ENCODE measurements at regions not wholly inside any gene's neighbourhood (a gene's known extent, or its start where the extent isn't known, plus 50 kb on each side); places are given as distances from the start of the nearest gene placed in this dataset.

- TF ChIP-seq ZFX (IDR thresholded peaks at IDR 0.05) (no peak), CTCF (conservative IDR thresholded peaks at IDR 0.05) (no peak)
- no peak overlapping the region for H3K27ac ChIP-seq
Measured at GRCh38 chr3:177665122-177665808, 468.0 kb upstream of the TBL1XR1 start.

DNA sequence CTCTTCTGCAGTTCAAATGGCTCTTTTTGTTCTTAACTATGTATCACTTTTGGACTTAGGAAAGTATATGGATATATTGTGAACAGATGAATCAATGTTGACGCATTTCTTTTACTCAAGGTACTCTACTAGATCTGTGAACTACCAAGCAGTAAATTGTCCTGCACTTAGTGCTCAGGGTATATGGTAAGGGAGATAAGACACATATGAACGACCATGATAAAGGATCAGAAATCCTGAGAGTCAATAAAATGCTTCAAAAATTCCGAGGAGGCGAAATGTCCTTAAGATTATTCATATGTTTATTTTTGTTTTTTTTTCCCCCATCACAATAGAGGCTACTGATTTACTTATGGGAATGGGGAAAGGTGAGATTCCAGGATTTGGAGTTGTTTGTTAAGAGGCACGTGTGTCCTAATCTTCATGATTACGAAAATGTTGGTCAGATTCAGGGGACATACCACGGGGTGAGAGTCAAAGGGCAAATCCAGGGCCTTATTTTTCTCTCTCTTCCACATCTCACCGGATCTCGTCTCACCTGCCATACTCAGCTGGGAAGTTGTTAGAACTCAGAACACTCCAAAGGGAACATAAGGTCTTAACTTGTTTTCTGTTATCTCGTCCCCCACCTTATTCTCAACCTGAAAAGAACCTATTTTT lies 475.1 kb upstream of the TBL1XR1 start:
- TF ChIP-seq ZFX (IDR thresholded peaks at IDR 0.05), result no peak
- TF ChIP-seq CTCF (conservative IDR thresholded peaks at IDR 0.05), result no peak
- no peak overlapping the region for H3K27ac ChIP-seq

- H3K27ac ChIP-seq, result no peak overlapping the region
- TF ChIP-seq CTCF (conservative IDR thresholded peaks at IDR 0.05) (no peak), ZFX (IDR thresholded peaks at IDR 0.05) (no peak)
Measured at GRCh38 chr3:177673112-177673914, 476.0 kb upstream of the TBL1XR1 start.

DNA sequence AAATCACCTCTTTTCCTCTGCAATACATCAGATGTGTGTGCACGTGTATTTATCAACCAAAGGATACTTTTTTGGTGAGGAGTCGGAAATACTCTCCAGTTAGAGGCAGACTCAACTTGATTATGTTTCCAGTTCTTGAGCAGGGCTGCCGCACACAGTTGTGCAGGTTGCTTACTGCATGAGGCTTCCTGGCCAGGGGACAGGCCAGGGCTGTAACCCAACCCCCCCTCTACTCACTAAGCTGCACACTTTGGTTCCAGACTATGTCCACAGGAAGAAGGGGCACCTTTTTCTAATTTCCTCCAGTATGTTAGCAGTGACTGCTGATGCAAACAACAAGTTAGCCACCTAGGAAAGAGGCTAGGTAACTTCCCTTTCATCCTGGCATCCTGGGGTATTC lies 476.9 kb upstream of the TBL1XR1 start:
- no peak overlapping the region for H3K27ac ChIP-seq

GRCh38 chr3:177676148-177676547 lies 478.9 kb upstream of the TBL1XR1 start:
- H3K27ac ChIP-seq, result no peak overlapping the region
- TF ChIP-seq CTCF (conservative IDR thresholded peaks at IDR 0.05) (no peak), ZFX (IDR thresholded peaks at IDR 0.05) (no peak)

More for the DNA sequence above, 476.9 kb upstream of the TBL1XR1 start:
- no peak for TF ChIP-seq CTCF (conservative IDR thresholded peaks at IDR 0.05)
- TF ChIP-seq ZFX (IDR thresholded peaks at IDR 0.05), result no peak

GRCh38 chr3:177676947-177677587 lies 479.8 kb upstream of the TBL1XR1 start:
- TF ChIP-seq CTCF (conservative IDR thresholded peaks at IDR 0.05) (no peak), ZFX (IDR thresholded peaks at IDR 0.05) (no peak)
- H3K27ac ChIP-seq, result no peak overlapping the region

Measured in C4-2B (cell line).